SK-N-SH treated with all-trans-retinoic acid at 6 μM for 48 hours (cell line): ENCODE measurements at regions not wholly inside any gene's neighbourhood (a gene's known extent, or its start where the extent isn't known, plus 50 kb on each side); places are given as distances from the start of the nearest gene placed in this dataset.

ENCODE experiments used
- ATAC-seq: fragments of 200-7000 bp; cut with Tn5 transposase; 3 replicates; pipeline ENCODE4 v1.9.1; 2020; ENCODE audit warnings: mild to moderate bottlenecking, moderate library complexity
- ARNTL ChIP-seq: fragments of 450-650 bp; formaldehyde crosslinking; IDR thresholded peaks from 2 replicates; pipeline ENCODE4 v1.5.0; 2020; ENCODE audit warnings: low read depth, mild to moderate bottlenecking, moderate library complexity, borderline replicate concordance
- BACH2 ChIP-seq: fragments of 250-450 bp; sonication (Bioruptor Pico); IDR thresholded peaks from 2 replicates; pipeline ENCODE4 v1.9.0; 2021; ENCODE audit warnings: mild to moderate bottlenecking, borderline replicate concordance
- CSDC2 ChIP-seq: fragments of 250-450 bp; sonication (Bioruptor Pico); IDR thresholded peaks from 2 replicates; pipeline ENCODE4 v1.5.0; 2020; ENCODE audit warnings: mild to moderate bottlenecking, moderate library complexity
- ESRRG ChIP-seq: fragments of 250-450 bp; sonication (Bioruptor Pico); IDR thresholded peaks from 2 replicates; pipeline ENCODE4 v1.6.1; 2021; ENCODE audit warnings: mild to moderate bottlenecking
- GLIS3 ChIP-seq: fragments of 250-450 bp; sonication (Bioruptor Pico); IDR thresholded peaks from 2 replicates; pipeline ENCODE4 v1.5.0; 2020; ENCODE audit warnings: mild to moderate bottlenecking, moderate library complexity
- ISL1 ChIP-seq: fragments of 250-450 bp; sonication (Bioruptor Pico); IDR thresholded peaks from 2 replicates; pipeline ENCODE4 v2.1.2; 2022; ENCODE audit warnings: mild to moderate bottlenecking, moderate library complexity
- POU6F1 ChIP-seq: fragments of 250-450 bp; sonication (Bioruptor Pico); IDR thresholded peaks from 2 replicates; pipeline ENCODE4 v1.8.0; 2021; ENCODE audit warnings: low read depth, mild to moderate bottlenecking, moderate library complexity, borderline replicate concordance
- PPARA ChIP-seq: fragments of 250-450 bp; sonication (Bioruptor Pico); IDR thresholded peaks from 2 replicates; pipeline ENCODE4 v1.5.0; 2020; ENCODE audit warnings: mild to moderate bottlenecking, borderline replicate concordance
- RARB ChIP-seq: fragments of 250-450 bp; sonication (Bioruptor Pico); IDR thresholded peaks from 2 replicates; pipeline ENCODE4 v1.8.0; 2021; ENCODE audit warnings: mild to moderate bottlenecking, moderate library complexity
- SNAI2 ChIP-seq: fragments of 250-450 bp; sonication (Bioruptor Pico); IDR thresholded peaks from 2 replicates; pipeline ENCODE4 v1.5.0; 2020; ENCODE audit warnings: mild to moderate bottlenecking, moderate library complexity
- TCF4 ChIP-seq: fragments of 250-450 bp; sonication (Bioruptor Pico); IDR thresholded peaks from 2 replicates; pipeline ENCODE4 v1.8.0; 2021; ENCODE audit warnings: mild to moderate bottlenecking, moderate library complexity, borderline replicate concordance
- TOX ChIP-seq: fragments of 250-450 bp; sonication (Bioruptor Pico); IDR thresholded peaks from 2 replicates; pipeline ENCODE4 v1.8.0; 2021; ENCODE audit warnings: mild to moderate bottlenecking, moderate library complexity, borderline replicate concordance
- ZC3H10 ChIP-seq: fragments of 250-450 bp; sonication (Bioruptor Pico); IDR thresholded peaks from 2 replicates; pipeline ENCODE4 v1.5.1; 2021; ENCODE audit warnings: mild to moderate bottlenecking, moderate library complexity
- ZFP3 ChIP-seq: fragments of 250-450 bp; sonication (Bioruptor Pico); IDR thresholded peaks from 2 replicates; pipeline ENCODE4 v1.5.0; 2020; ENCODE audit warnings: mild to moderate bottlenecking, moderate library complexity
- ZFP30 ChIP-seq: fragments of 450-650 bp; formaldehyde crosslinking; IDR thresholded peaks from 2 replicates; pipeline ENCODE4 v1.5.0; 2022; ENCODE audit warnings: mild to moderate bottlenecking, moderate library complexity
- ZNF565 ChIP-seq: fragments of 450-650 bp; formaldehyde crosslinking; conservative IDR thresholded peaks from 2 replicates; pipeline ENCODE4 v1.5.0; 2020; ENCODE audit warnings: low read depth, mild to moderate bottlenecking, moderate library complexity
- ZNF70 ChIP-seq: fragments of 450-650 bp; formaldehyde crosslinking; IDR thresholded peaks from 2 replicates; pipeline ENCODE4 v1.5.0; 2020; ENCODE audit warnings: mild to moderate bottlenecking, moderate library complexity
- TF ChIP-seq, protein P1 (sequence below): fragments of 250-450 bp; sonication (Bioruptor Pico); IDR thresholded peaks from 2 replicates; pipeline ENCODE4 v1.5.1; 2021; ENCODE audit warnings: mild to moderate bottlenecking, moderate library complexity
- TF ChIP-seq, protein P2 (sequence below): fragments of 250-450 bp; sonication (Bioruptor Pico); IDR thresholded peaks from 2 replicates; pipeline ENCODE4 v1.8.0; 2020; ENCODE audit warnings: mild to moderate bottlenecking, moderate library complexity, borderline replicate concordance
- TF ChIP-seq, protein P3 (sequence below): fragments of 250-450 bp; sonication (Bioruptor Pico); IDR thresholded peaks from 2 replicates; pipeline ENCODE4 v1.5.1; 2020; ENCODE audit warnings: low read depth, mild to moderate bottlenecking, moderate library complexity
- TF ChIP-seq, protein P4 (sequence below): fragments of 250-450 bp; sonication (Bioruptor Pico); IDR thresholded peaks from 2 replicates; pipeline ENCODE4 v1.5.0; 2020; ENCODE audit warnings: mild to moderate bottlenecking, moderate library complexity

DNA sequence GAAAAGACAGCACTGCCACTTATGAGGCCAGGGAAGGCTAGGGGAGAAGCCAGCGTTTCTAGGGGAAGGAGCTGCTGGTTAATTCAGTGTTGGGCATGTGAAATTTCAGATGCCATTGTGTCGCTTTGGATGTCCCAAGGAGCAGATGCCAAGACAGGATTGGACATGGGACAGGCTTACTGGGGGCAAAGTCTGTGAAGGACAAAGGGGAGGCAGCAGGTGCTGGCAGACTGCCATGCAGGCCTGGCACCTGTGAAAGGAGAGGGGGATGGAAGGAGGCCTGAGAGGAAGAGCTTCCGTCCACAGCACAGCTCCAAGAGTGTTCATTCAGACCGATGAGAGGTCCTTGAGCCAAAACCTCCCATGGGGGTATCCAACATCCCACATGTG, 255.5 kb upstream of the RPL38 start:
- no peak for ATAC-seq
- no peak for TF ChIP-seq GLIS3 (CRISPR knock-in tag)
- no peak for TF ChIP-seq ESRRG (CRISPR knock-in tag)
- TF ChIP-seq, protein P1, sequence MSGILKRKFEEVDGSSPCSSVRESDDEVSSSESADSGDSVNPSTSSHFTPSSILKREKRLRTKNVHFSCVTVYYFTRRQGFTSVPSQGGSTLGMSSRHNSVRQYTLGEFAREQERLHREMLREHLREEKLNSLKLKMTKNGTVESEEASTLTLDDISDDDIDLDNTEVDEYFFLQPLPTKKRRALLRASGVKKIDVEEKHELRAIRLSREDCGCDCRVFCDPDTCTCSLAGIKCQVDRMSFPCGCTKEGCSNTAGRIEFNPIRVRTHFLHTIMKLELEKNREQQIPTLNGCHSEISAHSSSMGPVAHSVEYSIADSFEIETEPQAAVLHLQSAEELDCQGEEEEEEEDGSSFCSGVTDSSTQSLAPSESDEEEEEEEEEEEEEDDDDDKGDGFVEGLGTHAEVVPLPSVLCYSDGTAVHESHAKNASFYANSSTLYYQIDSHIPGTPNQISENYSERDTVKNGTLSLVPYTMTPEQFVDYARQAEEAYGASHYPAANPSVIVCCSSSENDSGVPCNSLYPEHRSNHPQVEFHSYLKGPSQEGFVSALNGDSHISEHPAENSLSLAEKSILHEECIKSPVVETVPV (CRISPR knock-in tag) = no peak
- no peak for TF ChIP-seq SNAI2
- no peak for TF ChIP-seq BACH2 (CRISPR knock-in tag)
- TF ChIP-seq, protein P2, sequence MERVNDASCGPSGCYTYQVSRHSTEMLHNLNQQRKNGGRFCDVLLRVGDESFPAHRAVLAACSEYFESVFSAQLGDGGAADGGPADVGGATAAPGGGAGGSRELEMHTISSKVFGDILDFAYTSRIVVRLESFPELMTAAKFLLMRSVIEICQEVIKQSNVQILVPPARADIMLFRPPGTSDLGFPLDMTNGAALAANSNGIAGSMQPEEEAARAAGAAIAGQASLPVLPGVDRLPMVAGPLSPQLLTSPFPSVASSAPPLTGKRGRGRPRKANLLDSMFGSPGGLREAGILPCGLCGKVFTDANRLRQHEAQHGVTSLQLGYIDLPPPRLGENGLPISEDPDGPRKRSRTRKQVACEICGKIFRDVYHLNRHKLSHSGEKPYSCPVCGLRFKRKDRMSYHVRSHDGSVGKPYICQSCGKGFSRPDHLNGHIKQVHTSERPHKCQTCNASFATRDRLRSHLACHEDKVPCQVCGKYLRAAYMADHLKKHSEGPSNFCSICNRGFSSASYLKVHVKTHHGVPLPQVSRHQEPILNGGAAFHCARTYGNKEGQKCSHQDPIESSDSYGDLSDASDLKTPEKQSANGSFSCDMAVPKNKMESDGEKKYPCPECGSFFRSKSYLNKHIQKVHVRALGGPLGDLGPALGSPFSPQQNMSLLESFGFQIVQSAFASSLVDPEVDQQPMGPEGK (CRISPR knock-in tag) = no peak
- TF ChIP-seq ZC3H10 = no peak
- TF ChIP-seq POU6F1 (CRISPR knock-in tag) = no peak
- no peak for TF ChIP-seq ZFP30 (CRISPR knock-in tag)
- TF ChIP-seq, protein P3, sequence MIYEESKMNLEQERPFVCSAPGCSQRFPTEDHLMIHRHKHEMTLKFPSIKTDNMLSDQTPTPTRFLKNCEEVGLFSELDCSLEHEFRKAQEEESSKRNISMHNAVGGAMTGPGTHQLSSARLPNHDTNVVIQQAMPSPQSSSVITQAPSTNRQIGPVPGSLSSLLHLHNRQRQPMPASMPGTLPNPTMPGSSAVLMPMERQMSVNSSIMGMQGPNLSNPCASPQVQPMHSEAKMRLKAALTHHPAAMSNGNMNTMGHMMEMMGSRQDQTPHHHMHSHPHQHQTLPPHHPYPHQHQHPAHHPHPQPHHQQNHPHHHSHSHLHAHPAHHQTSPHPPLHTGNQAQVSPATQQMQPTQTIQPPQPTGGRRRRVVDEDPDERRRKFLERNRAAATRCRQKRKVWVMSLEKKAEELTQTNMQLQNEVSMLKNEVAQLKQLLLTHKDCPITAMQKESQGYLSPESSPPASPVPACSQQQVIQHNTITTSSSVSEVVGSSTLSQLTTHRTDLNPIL (CRISPR knock-in tag) = no peak

DNA sequence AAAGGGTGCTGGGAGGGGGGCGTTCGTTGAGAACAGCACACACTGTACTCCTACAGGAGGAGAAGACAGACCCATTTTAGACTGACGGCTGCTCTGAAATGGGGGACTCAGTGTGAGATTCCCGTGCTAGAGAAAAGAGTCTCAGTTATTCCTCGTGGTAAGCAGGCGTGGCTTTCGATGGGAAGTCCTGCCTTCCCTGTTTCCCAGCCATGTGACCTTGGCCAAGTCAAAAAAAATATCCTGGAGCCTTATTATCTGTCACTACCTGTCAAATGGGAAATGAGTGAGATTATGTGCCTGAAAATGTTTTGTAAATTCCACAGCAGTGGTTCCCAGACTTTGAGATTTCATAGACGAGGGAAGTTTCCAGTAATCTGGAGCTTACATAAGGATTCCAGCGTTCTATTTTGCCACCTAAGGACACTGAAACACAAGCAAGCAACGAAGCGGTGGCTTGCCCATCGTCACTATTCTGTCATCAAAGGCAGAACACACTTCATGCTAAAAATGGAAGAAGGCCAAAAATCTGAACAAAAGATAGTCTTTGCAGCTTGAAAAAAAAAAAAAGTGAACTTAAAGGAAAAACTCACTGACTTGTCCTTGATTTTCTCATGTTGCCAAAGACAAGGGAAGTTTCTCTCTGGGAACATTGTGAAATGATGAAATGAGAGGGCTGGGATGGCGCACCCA, 253.4 kb upstream of the RPL38 start:
- no peak for ATAC-seq
- TF ChIP-seq, protein P4, sequence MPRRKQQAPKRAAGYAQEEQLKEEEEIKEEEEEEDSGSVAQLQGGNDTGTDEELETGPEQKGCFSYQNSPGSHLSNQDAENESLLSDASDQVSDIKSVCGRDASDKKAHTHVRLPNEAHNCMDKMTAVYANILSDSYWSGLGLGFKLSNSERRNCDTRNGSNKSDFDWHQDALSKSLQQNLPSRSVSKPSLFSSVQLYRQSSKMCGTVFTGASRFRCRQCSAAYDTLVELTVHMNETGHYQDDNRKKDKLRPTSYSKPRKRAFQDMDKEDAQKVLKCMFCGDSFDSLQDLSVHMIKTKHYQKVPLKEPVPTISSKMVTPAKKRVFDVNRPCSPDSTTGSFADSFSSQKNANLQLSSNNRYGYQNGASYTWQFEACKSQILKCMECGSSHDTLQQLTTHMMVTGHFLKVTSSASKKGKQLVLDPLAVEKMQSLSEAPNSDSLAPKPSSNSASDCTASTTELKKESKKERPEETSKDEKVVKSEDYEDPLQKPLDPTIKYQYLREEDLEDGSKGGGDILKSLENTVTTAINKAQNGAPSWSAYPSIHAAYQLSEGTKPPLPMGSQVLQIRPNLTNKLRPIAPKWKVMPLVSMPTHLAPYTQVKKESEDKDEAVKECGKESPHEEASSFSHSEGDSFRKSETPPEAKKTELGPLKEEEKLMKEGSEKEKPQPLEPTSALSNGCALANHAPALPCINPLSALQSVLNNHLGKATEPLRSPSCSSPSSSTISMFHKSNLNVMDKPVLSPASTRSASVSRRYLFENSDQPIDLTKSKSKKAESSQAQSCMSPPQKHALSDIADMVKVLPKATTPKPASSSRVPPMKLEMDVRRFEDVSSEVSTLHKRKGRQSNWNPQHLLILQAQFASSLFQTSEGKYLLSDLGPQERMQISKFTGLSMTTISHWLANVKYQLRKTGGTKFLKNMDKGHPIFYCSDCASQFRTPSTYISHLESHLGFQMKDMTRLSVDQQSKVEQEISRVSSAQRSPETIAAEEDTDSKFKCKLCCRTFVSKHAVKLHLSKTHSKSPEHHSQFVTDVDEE = no peak
- no peak for TF ChIP-seq PPARA (CRISPR knock-in tag)
- no peak for TF ChIP-seq TCF4 (CRISPR knock-in tag)
- TF ChIP-seq ZNF565 = no peak

DNA sequence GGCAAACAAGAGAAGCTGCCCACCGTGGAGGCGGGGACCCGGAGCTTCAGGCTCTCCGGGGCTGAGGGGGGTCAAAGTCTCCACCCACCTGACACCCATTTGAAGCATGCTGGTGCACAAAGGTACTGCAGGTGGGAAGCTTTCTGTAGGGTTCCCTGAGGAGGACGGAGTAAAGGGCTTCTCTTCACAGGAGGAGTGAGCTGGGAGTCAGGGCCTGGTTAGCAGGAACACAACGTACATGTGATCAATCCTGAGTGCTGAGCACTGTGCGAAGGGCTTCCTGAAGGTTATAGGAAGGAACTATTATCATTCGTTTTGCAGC, 252.9 kb upstream of the RPL38 start:
- TF ChIP-seq SNAI2 (no peak), ARNTL (CRISPR knock-in tag) (no peak), POU6F1 (CRISPR knock-in tag) (no peak), TOX (no peak), BACH2 (CRISPR knock-in tag) (no peak), ZFP30 (CRISPR knock-in tag) (no peak), TCF4 (CRISPR knock-in tag) (no peak), ZFP3 (CRISPR knock-in tag) (no peak), ISL1 (no peak), PPARA (CRISPR knock-in tag) (no peak), ZNF70 (no peak), RARB (CRISPR knock-in tag) (no peak), CSDC2 (CRISPR knock-in tag) (no peak)
- TF ChIP-seq, protein P4 = no peak
- TF ChIP-seq, protein P1 (CRISPR knock-in tag) = no peak
- no peak for ATAC-seq
